Stimulated activated naive CD8-positive, alpha-beta T cell treated with anti-CD3 and anti-CD28 coated beads, Interleukin-15, Interleukin-2, amounts not matched to agents 100 U/mL and 50 U/mL, for 24 hours (primary cell): ENCODE measurements at regions not wholly inside any gene's neighbourhood (a gene's known extent, or its start where the extent isn't known, plus 50 kb on each side); places are given as distances from the start of the nearest gene placed in this dataset.
"Not testable (repeated sequence)": the region's sequence is repeated elsewhere in the genome, so short reads cannot be mapped to it uniquely, and the experiment has no call there.

ENCODE experiments used
- ATAC-seq: fragments of 150-1000 bp; cut with Tn5 transposase; one replicate; pipeline ENCODE4 v1.10.0; 2021
- DNase-seq: peaks from one replicate; pipeline ENCODE4 v3.0.0; 2021

GRCh38 chr3:66803721-66804695 is 194.1 kb upstream of the KBTBD8 start:
- DNase-seq (no peak), ATAC-seq (no peak)

DNA sequence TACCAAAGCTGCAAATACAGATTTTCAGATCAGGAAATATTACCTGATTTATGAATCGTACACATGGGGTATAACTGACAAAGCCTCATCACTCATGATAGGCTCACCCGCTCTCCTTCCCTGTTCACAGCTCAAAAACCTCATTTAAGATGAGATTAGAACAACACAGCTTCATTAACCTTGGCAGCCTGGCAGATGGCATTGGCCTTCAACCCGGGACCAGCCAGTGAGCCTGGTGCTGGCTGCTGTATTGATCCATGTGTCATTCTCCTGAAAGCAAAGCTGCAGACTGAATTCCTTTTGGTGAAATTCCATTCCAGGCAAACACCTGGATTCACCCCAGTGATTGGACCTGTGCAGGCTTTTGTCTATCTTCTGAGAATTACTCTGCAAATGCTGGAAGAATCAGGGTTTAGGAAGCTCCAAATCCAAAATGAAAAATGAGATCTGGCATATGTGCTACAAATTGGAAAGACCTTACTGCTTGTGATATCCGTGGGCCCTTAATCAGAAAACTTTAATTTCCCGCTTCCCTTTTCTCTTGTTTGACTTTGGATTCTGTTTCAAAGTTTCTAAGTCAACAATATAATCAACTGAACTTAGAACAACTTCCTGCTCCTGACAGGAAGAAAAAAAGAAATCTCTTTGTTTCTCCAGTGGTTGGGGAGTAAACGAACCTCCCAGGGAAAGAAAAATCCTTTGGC is 189.1 kb upstream of the KBTBD8 start:
- DNase-seq = no peak

DNA sequence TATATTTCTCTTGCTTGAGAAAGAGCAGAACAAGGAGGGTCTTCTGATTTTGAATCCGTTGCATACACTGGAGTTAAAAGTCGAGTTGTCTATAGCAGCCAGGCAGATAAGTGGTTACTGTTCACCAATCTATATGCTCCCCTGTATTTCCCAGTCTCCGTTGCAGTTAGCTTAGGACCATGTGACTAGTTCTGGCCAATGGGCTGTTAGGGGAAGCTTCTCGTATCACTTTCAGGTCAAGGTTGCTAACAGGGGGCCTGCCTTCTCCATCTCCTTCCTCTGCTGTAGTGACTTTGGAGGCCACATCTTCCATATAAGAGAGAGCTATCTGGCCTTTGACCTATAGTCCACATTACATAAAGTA is 188.5 kb upstream of the KBTBD8 start:
- ATAC-seq = no peak
- no peak for DNase-seq

More for the DNA sequence above, 189.1 kb upstream of the KBTBD8 start:
- ATAC-seq = no peak

DNA sequence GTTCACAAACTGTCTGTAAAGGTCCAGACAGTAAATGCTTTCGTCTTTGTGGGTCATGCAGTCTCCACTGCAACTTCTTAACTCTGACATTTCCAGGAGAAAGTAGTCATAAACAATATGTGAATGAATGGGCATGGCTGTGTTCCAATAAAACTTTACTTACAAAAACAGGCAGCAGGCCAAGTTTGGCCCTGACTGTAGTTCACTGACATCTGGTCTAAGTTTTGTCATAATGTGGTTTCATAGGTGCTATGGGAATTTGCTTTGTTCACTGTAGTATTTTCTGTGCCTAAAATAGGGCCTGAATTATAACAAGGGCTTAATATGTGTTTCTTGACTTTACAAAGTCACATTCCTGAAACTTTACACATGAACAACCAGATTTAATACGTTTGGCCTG is 186.0 kb upstream of the KBTBD8 start:
- DNase-seq = no peak

DNA sequence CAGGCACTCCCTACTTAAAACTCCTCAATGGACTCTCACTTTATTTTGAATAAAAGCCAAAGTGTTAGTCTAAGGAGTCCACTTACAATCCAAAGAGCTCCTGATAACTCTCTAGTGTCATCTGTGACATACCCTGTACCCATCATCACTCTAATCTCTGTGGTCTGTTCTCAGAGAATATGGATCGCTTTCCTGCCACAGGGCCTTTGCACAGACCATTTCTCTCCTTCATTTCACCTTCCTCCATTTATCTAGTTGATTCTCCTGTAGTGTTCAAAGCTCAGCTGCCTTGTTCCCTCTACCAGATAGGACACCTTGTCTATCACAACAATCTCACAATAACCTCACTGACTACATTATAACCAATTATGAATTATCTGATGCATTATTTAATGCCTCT is 185.4 kb upstream of the KBTBD8 start:
- ATAC-seq = no peak
- no peak for DNase-seq

More for the DNA sequence above, 186.0 kb upstream of the KBTBD8 start:
- ATAC-seq = no peak

- DNase-seq (no peak), ATAC-seq (peak; percentile 61)
These were observed 181.9 kb upstream of the KBTBD8 start for GRCh38 chr3:66816090-66816761.

DNA sequence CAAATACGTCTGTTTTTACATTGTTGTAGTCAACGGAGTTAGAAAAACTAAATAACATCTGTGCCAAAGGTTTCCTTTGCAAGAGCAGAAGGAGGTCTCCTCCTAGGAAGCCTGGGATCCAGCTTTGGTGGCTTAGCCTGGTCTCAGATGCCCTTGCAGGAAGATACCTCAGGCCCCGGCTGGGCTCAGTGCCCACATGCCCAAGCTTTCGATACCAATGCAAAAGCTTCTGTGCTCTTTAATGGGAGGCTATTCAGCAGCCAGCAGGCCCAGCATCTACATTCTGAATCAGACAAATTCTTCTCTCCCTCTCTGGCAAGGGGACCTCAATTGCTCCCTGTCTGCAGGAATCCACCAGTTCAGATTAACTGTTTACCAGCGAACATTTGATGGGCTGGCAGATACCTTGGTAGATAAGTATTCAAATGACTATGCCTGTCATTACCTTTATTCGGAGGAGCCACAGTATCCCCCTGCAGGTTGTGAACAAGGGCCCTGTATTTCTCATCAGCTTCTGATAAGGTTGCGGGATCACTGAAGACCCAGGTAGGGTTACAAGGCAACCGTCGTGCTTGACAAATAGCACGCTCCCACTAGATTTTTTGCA is 180.1 kb upstream of the KBTBD8 start:
- ATAC-seq = no peak

GRCh38 chr3:66819993-66820501 is 178.1 kb upstream of the KBTBD8 start:
- ATAC-seq = no peak
- no peak for DNase-seq

More for the DNA sequence above, 180.1 kb upstream of the KBTBD8 start:
- DNase-seq = no peak

GRCh38 chr3:66822186-66823008 is 175.7 kb upstream of the KBTBD8 start:
- ATAC-seq (no peak), DNase-seq (peak; percentile 69)

DNA sequence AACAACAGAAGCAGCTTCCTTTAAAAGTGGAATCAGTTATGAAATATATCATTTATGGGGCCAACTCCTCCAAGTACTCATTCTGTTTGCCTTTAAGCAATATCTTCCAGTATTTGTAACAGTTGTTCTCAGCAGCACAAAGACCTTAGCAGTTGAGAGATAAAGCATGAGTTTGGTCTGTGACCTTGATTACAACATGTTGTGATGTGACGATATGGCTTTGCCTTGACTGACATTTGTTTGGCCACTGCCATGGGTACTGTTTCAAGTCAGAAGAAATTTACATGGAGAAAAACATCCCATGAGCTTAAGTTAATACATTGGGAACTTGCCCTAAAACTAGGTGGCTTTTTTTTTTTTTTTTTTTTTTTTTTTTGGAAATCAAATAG is 175.1 kb upstream of the KBTBD8 start:
- no peak for DNase-seq
- ATAC-seq = no peak

- no peak for ATAC-seq
These were observed 174.6 kb upstream of the KBTBD8 start for GRCh38 chr3:66823532-66823931.

GRCh38 chr3:66825375-66825774 is 172.7 kb upstream of the KBTBD8 start:
- no peak for DNase-seq

More at GRCh38 chr3:66823532-66823931, 174.6 kb upstream of the KBTBD8 start:
- DNase-seq = no peak

DNA sequence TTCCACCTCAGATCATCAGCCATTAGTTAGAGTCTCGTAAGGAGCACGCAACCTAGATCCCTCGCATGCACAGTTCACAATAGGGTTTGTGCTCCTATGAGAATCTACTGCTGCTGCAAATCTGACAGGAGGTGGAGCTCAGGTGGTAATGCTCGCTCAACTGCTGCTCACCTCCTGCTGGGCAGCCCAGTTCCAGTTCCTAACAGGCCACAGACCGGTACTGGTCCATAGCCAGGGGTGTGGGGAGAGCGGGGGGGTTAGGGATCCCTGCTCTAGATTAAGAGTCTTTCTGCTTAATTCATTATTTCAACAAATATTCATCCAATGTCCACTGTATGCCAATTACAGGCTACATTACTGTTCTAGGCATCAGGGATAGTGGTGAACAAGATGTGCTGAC is 170.4 kb upstream of the KBTBD8 start:
- ATAC-seq = no peak

More at GRCh38 chr3:66825375-66825774, 172.7 kb upstream of the KBTBD8 start:
- ATAC-seq = no peak

GRCh38 chr3:66828303-66828702 is 169.8 kb upstream of the KBTBD8 start:
- no peak for DNase-seq
- no peak for ATAC-seq

More for the DNA sequence above, 170.4 kb upstream of the KBTBD8 start:
- no peak for DNase-seq

GRCh38 chr3:66830301-66830700 is 167.8 kb upstream of the KBTBD8 start:
- no peak for DNase-seq
- ATAC-seq = no peak

- DNase-seq (no peak), ATAC-seq (no peak)
These were observed 166.2 kb upstream of the KBTBD8 start for GRCh38 chr3:66831931-66832330.

- DNase-seq (no peak), ATAC-seq (no peak)
These were observed 161.5 kb upstream of the KBTBD8 start for GRCh38 chr3:66836363-66837152.

DNA sequence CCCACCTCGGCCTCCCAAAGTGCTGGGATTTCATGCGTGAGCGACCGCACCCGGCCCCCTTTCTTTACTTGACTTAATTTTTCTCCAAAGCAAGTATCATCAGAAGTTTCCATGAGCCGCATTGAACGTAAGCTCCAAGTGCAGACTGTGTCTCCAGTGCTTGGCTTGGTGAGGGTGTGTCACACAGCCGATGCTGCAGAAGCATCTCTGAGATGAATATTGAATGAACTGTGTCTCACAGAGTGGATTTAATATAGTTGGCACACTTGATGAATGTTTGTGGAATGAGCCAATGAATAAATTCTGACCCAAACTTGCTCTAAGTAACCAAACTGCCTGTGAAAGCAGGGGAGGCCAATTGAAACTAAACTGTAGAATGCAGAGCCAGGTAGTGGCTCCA is 159.4 kb upstream of the KBTBD8 start:
- ATAC-seq = no peak
- no peak for DNase-seq

DNA sequence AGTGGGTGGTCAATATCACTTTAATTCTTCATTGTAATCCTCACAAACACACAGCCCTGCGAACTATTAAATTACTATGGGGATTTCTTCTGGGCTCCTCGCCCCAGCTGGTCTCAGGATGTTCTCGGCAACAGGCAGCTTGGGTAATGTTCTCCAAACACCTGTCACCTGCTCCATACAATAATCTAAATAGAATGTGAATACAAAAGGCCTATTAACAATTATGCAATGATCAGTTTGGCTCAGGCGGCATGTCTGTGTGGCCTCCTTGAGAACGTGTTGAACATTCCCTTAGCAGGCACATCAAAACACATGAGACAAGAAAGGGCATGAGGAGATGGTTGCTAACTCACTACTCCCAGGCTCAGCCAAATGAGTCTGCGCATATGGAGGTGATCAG is 158.6 kb upstream of the KBTBD8 start:
- ATAC-seq (no peak), DNase-seq (no peak)

DNA sequence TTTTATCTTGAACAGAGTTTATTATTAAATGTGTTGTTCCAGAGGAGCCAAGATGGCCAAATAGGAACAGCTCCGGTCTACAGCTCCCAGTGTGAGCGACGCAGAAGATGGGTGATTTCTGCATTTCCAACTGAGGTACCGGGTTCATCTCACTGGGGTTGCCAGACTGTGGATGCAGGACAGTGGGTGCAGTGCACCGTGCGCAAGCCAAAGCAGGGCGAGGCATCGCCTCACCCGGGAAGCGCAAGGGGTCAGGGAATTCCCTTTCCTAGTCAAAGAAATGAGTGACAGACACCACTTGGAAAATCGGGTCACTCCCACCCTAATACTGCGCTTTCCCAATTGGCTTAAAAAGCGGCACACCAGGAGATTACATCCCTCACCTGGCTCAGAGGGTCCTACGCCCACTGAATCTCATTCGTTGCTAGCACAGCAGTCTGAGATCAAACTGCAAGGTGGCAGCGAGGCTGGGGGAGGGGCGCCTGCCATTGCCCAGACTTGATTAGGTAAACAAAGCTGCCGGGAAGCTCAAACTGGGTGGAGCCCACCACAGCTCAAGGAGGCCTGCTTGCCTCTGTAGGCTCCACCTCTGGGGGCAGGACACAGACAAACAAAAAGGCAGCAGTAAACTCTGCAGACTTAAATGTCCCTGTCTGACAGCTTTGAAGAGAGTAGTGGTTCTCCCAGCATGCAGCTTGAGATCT is 155.2 kb upstream of the KBTBD8 start:
- not testable (repeated sequence) for DNase-seq, ATAC-seq
